OCI-LY3 (cell line): ENCODE measurements at regions not wholly inside any gene's neighbourhood (a gene's known extent, or its start where the extent isn't known, plus 50 kb on each side); places are given as distances from the start of the nearest gene placed in this dataset.

ENCODE experiments used
- H2AFZ ChIP-seq: fragments of 200-600, 300-600 bp; shearing (Covaris generic); 2 replicates; pipeline ENCODE4 v1.6.0; 2014; ENCODE audit warnings: antibody characterized with exemption, low read depth, low read length
- H3K27ac ChIP-seq: fragments of 200-600, 300-600 bp; sonication (generic); 2 replicates; pipeline ENCODE4 v1.5.1; 2014; ENCODE audit warnings: mild to moderate bottlenecking, low read length, moderate library complexity, mixed read lengths
- H3K27me3 ChIP-seq: fragments of 200-600, 300-600 bp; sonication (generic); 2 replicates; pipeline ENCODE4 v1.6.1; 2014; ENCODE audit warnings: low read depth, low read length, mixed read lengths
- H3K36me3 ChIP-seq: fragments of 200-600, 300-600 bp; sonication (generic); replicated peaks from 2 replicates; pipeline ENCODE3; 2014; ENCODE audit warnings: low read depth, low read length, mixed read lengths
- H3K4me1 ChIP-seq: fragments of 300-600, 200-600 bp; sonication (generic); 2 replicates; pipeline ENCODE4 v1.6.1; 2014; ENCODE audit warnings: low read length, mixed read lengths
- H3K4me2 ChIP-seq: fragments of 200-600, 300-600 bp; sonication (generic); 2 replicates; pipeline ENCODE4 v1.6.1; 2014; ENCODE audit warnings: low read length, mixed read lengths
- H3K4me3 ChIP-seq: fragments of 300-600, 200-600 bp; sonication (generic); 2 replicates; pipeline ENCODE4 v1.5.1; 2014; ENCODE audit warnings: antibody characterized with exemption, mild to moderate bottlenecking, low read length, moderate library complexity
- H3K79me2 ChIP-seq: fragments of 300-600, 200-600 bp; shearing (Covaris generic); 2 replicates; pipeline ENCODE4 v1.6.1; 2014; ENCODE audit warnings: mild to moderate bottlenecking, low read length, mixed read lengths
- H3K9ac ChIP-seq: fragments of 300-600, 200-600 bp; shearing (Covaris generic); 2 replicates; pipeline ENCODE4 v1.6.0; 2014; ENCODE audit warnings: mild to moderate bottlenecking, low read length, moderate library complexity
- H3K9me3 ChIP-seq: fragments of 200-600, 300-600 bp; shearing (Covaris generic); 2 replicates; pipeline ENCODE4 v1.6.1; 2014; ENCODE audit warnings: low read length, mixed read lengths; ENCODE audit not compliant: insufficient read depth
- H4K20me1 ChIP-seq: fragments of 200-600, 300-600 bp; sonication (generic); 2 replicates; pipeline ENCODE4 v1.6.1; 2016; ENCODE audit warnings: low read length, mixed read lengths; ENCODE audit not compliant: insufficient read depth
- CTCF ChIP-seq: fragments of 200-600, 300-600 bp; sonication (generic); IDR thresholded peaks from 2 replicates; pipeline ENCODE4 v1.5.1; 2014; ENCODE audit warnings: antibody characterized with exemption, low read length, low read depth
- EZH2phosphoT487 ChIP-seq: fragments of 200-600 bp; shearing (Covaris generic); IDR thresholded peaks from 2 replicates; pipeline ENCODE4 v1.6.1; 2018; ENCODE audit warnings: antibody characterized with exemption, mixed run types, low read depth

GRCh38 chr11:70526116-70527045 is 128.1 kb downstream of the CTTN start:
- no peaks in the 10 kb centered on the region for H3K79me2 ChIP-seq
- no peaks in the 10 kb centered on the region for H4K20me1 ChIP-seq
- H3K36me3 ChIP-seq, result no peaks in the 10 kb centered on the region
- no peak overlapping the region for H3K4me3 ChIP-seq
- no peak overlapping the region for H3K9ac ChIP-seq
- peaks cover 5% of the 10 kb centered on the region; the same call in 1 of the 2 replicates for H3K9me3 ChIP-seq
- H2AFZ ChIP-seq, result no peak overlapping the region
- H3K4me1 ChIP-seq, result peaks cover 42% of the 10 kb centered on the region
- no peaks in the 10 kb centered on the region for H3K27me3 ChIP-seq
- no peak overlapping the region for H3K27ac ChIP-seq
- H3K4me2 ChIP-seq, result no peak overlapping the region
- TF ChIP-seq EZH2phosphoT487 (no peak), CTCF (no peak)

- Histone ChIP-seq H3K27me3 (no peaks in the 10 kb centered on the region), H3K4me3 (no peak overlapping the region), H3K79me2 (no peaks in the 10 kb centered on the region), H3K4me2 (no peak overlapping the region), H3K9ac (no peak overlapping the region), H3K27ac (no peak overlapping the region), H3K36me3 (no peaks in the 10 kb centered on the region), H4K20me1 (no peaks in the 10 kb centered on the region), H3K9me3 (peaks cover 5% of the 10 kb centered on the region; the same call in 1 of the 2 replicates), H3K4me1 (peaks cover 36% of the 10 kb centered on the region), H2AFZ (no peak overlapping the region)
- TF ChIP-seq CTCF (no peak), EZH2phosphoT487 (no peak)
Observed at GRCh38 chr11:70527046-70527395, 128.7 kb downstream of the CTTN start.

GRCh38 chr11:70527429-70528045 is 129.2 kb downstream of the CTTN start:
- no peaks in the 10 kb centered on the region for H3K27me3 ChIP-seq
- H2AFZ ChIP-seq, result no peak overlapping the region
- peaks cover 31% of the 10 kb centered on the region for H3K4me1 ChIP-seq
- peaks cover 5% of the 10 kb centered on the region; the same call in 1 of the 2 replicates for H3K9me3 ChIP-seq
- no peak overlapping the region for H3K9ac ChIP-seq
- no peak overlapping the region for H3K27ac ChIP-seq
- H4K20me1 ChIP-seq, result no peaks in the 10 kb centered on the region
- H3K4me2 ChIP-seq, result no peak overlapping the region
- no peaks in the 10 kb centered on the region for H3K79me2 ChIP-seq
- no peaks in the 10 kb centered on the region for H3K36me3 ChIP-seq
- TF ChIP-seq EZH2phosphoT487 (no peak), CTCF (no peak)
- H3K4me3 ChIP-seq, result no peak overlapping the region

- Histone ChIP-seq H3K4me1 (peaks cover 24% of the 10 kb centered on the region), H2AFZ (no peak overlapping the region), H4K20me1 (no peaks in the 10 kb centered on the region), H3K79me2 (no peaks in the 10 kb centered on the region), H3K9ac (no peak overlapping the region), H3K4me3 (no peak overlapping the region), H3K27ac (no peak overlapping the region), H3K4me2 (no peak overlapping the region), H3K9me3 (peaks cover 5% of the 10 kb centered on the region; the same call in 1 of the 2 replicates), H3K36me3 (no peaks in the 10 kb centered on the region), H3K27me3 (no peaks in the 10 kb centered on the region)
- TF ChIP-seq EZH2phosphoT487 (no peak), CTCF (no peak)
Observed at GRCh38 chr11:70528046-70528793, 129.9 kb downstream of the CTTN start.
